NCI-H69 (cell line): ENCODE measurements at regions not wholly inside any gene's neighbourhood (a gene's known extent, or its start where the extent isn't known, plus 50 kb on each side); places are given as distances from the start of the nearest gene placed in this dataset.
"Not testable (repeated sequence)": the region's sequence is repeated elsewhere in the genome, so short reads cannot be mapped to it uniquely, and the experiment has no call there.

Experiments used
- DNase-seq: peaks from one replicate; lab custom pipeline; 2025; lab: John Stamatoyannopoulos, UW

GRCh38 chr10:28354511-28354910 lies 51.6 kb upstream of the MPP7 start:
- no peak for DNase-seq

- DNase-seq: no peak
Measured at GRCh38 chr10:28355376-28355775, 52.5 kb upstream of the MPP7 start.

GRCh38 chr10:28359334-28359733 lies 56.5 kb upstream of the MPP7 start:
- no peak for DNase-seq

GRCh38 chr10:28360175-28360574 lies 57.3 kb upstream of the MPP7 start:
- no peak for DNase-seq

- DNase-seq: no peak
Measured at GRCh38 chr10:28363376-28363775, 60.5 kb upstream of the MPP7 start.

GRCh38 chr10:28365840-28366239 lies 63.0 kb upstream of the MPP7 start:
- no peak for DNase-seq

- DNase-seq: no peak
Measured at GRCh38 chr10:28366994-28367393, 64.1 kb upstream of the MPP7 start.

- no peak for DNase-seq
Measured at GRCh38 chr10:28367413-28367812, 64.5 kb upstream of the MPP7 start.

- DNase-seq: no peak
Measured at GRCh38 chr10:28367929-28368484, 65.1 kb upstream of the MPP7 start.

- DNase-seq: no peak
Measured at GRCh38 chr10:28370107-28370835, 67.4 kb upstream of the MPP7 start.

GRCh38 chr10:28371638-28372037 lies 68.8 kb upstream of the MPP7 start:
- DNase-seq: not testable (repeated sequence)

GRCh38 chr10:28374036-28374435 lies 71.2 kb upstream of the MPP7 start:
- no peak for DNase-seq

- no peak for DNase-seq
Measured at GRCh38 chr10:28375399-28376354, 72.8 kb upstream of the MPP7 start.

- no peak for DNase-seq
Measured at GRCh38 chr10:28378986-28379585, 76.2 kb upstream of the MPP7 start.

- no peak for DNase-seq
Measured at GRCh38 chr10:28381466-28381865, 78.6 kb upstream of the MPP7 start.

GRCh38 chr10:28381903-28382347 lies 79.1 kb upstream of the MPP7 start:
- DNase-seq: peak; percentile 53

GRCh38 chr10:28382525-28383269 lies 79.8 kb upstream of the MPP7 start:
- no peak for DNase-seq

- no peak for DNase-seq
Measured at GRCh38 chr10:28384557-28384956, 81.7 kb upstream of the MPP7 start.

- DNase-seq: no peak
Measured at GRCh38 chr10:28385748-28386502, 83.1 kb upstream of the MPP7 start.

- DNase-seq: no peak
Measured at GRCh38 chr10:28386503-28386868, 83.6 kb upstream of the MPP7 start.

GRCh38 chr10:28387140-28387539 lies 84.3 kb upstream of the MPP7 start:
- no peak for DNase-seq
